Panc1 (cell line): ENCODE measurements at regions not wholly inside any gene's neighbourhood (a gene's known extent, or its start where the extent isn't known, plus 50 kb on each side); places are given as distances from the start of the nearest gene placed in this dataset.

ENCODE experiments used
- CTCF ChIP-seq: fragments of 450-650 bp; IDR thresholded peaks from 2 replicates; pipeline ENCODE4 v1.5.1; 2017; ENCODE audit warnings: mild to moderate bottlenecking
- POLR2AphosphoS5 ChIP-seq: IDR thresholded peaks from 2 replicates; pipeline ENCODE4 v1.6.1; 2012; ENCODE audit warnings: mild to moderate bottlenecking, low read depth, low read length, moderate library complexity
- SIN3A ChIP-seq: IDR thresholded peaks from 2 replicates; pipeline ENCODE4 v1.6.1; 2012; ENCODE audit warnings: low read depth, mild to moderate bottlenecking, low read length, moderate library complexity, borderline replicate concordance; ENCODE audit not compliant: insufficient read depth
- TCF7L2 ChIP-seq: IDR thresholded peaks from 2 replicates; pipeline ENCODE4 v1.6.1; 2011; ENCODE audit warnings: mild to moderate bottlenecking, low read depth, low read length, inconsistent platforms

GRCh38 chr10:62527019-62527827 is 153.1 kb downstream of the ZNF365 start:
- TF ChIP-seq CTCF, result no peak
- TF ChIP-seq POLR2AphosphoS5, result no peak
- TF ChIP-seq SIN3A, result no peak
- TF ChIP-seq TCF7L2, result no peak
